Transverse colon (tissue), 4 donors: ENCODE measurements at regions not wholly inside any gene's neighbourhood (a gene's known extent, or its start where the extent isn't known, plus 50 kb on each side); places are given as distances from the start of the nearest gene placed in this dataset.

ENCODE experiments used
- DNase-seq: peaks from one replicate; pipeline ENCODE4 v3.0.0-alpha.2; 2019
- H3K27ac ChIP-seq, 4 donors: fragments of 200-600 bp; sonication (generic); 2 replicates each; pipeline ENCODE4 v1.5.1; 2016 to 2018; ENCODE audit warnings: inconsistent platforms in 4 of 4
- H3K27me3 ChIP-seq: fragments of 200-600 bp; sonication (generic); 2 replicates; pipeline ENCODE4 v1.5.1; 2017; ENCODE audit warnings: inconsistent platforms
- H3K36me3 ChIP-seq, 4 donors: fragments of 200-600 bp; sonication (generic); 2 replicates each; pipeline ENCODE4 v1.5.1; 2017 to 2019; ENCODE audit warnings: inconsistent platforms in 4 of 4
- H3K4me1 ChIP-seq, 4 donors: fragments of 200-600 bp; sonication (generic); 2 replicates each; pipeline ENCODE4 v1.5.1; 2017 to 2020; ENCODE audit warnings: inconsistent platforms in 4 of 4
- H3K4me3 ChIP-seq, 4 donors: fragments of 200-600 bp; sonication (generic); 1 replicate in 1 of 4; 2 replicates in 3 of 4; pipeline versions ENCODE4 v1.5.1 to v1.6.1; 2017 to 2019; ENCODE audit warnings: inconsistent platforms in 4 of 4
- H3K9me3 ChIP-seq, 2 donors: fragments of 200-600 bp; sonication (generic); 2 replicates each; pipeline ENCODE4 v1.5.1; 2017 to 2019; ENCODE audit warnings: inconsistent platforms in 2 of 2
- EP300 ChIP-seq: sonication (generic); formaldehyde crosslinking; IDR thresholded peaks from one replicate; pipeline ENCODE4 v1.6.1; 2017; ENCODE audit warnings: antibody characterized with exemption, low read depth
- POLR2A ChIP-seq: fragments of 450-650 bp; IDR thresholded peaks from one replicate; pipeline ENCODE4 v1.6.1; 2016; ENCODE audit warnings: antibody characterized with exemption, mild to moderate bottlenecking, moderate library complexity
- POLR2AphosphoS5 ChIP-seq, 3 donors: sonication (generic); formaldehyde crosslinking; IDR thresholded peaks; one replicate each; pipeline ENCODE4 v1.6.1; 2016; ENCODE audit warnings: antibody characterized with exemption in 3 of 3
- WGBS, 2 donors: methylation state at CpG; one replicate each; pipeline ENCODE4 v1.1.5; 2018; ENCODE audit warnings: low coverage in 1 of 2; 5-methylcytosine and 5-hydroxymethylcytosine counted together
- in situ Hi-C, 4 donors: fragments of 200-750 bp; cut with MboI; loops; one replicate each; pipeline versions ENCODE4 v1.15.0 to v1.15.1; 2017; ENCODE audit warnings: low sequenced_read_pairs in 3 of 4, low pct_ligation_motif_present in 1 of 4, low pct_unique_long_range_greater_than_20kb in 1 of 4
- intact Hi-C: fragments of 100-400 bp; cut with DNase I; formaldehyde crosslinking; loops from one replicate; pipeline ENCODE4 v1.15.1; 2023; ENCODE audit warnings: low total_unique reads
- TF ChIP-seq, protein P1 (sequence below), 5 experiments: fragments of 200-600 bp in 3 of 5; fragments of 450-650 bp in 2 of 5; sonication (generic) in 3 of 5; IDR thresholded peaks; 1 replicate in 2 of 5; 2 replicates in 3 of 5; pipeline ENCODE4 v1.5.1; 2016 to 2017; ENCODE audit warnings: antibody characterized with exemption in 5 of 5, inconsistent platforms in 3 of 5, mild to moderate bottlenecking in 2 of 5, moderate library complexity in 1 of 5

GRCh38 chr12:88299567-88300101 is 157.5 kb downstream of the TMTC3 start:
- no peak for DNase-seq
- Histone ChIP-seq H3K9me3 (no peaks in the 10 kb centered on the region), H3K4me3 (no peak overlapping the region), H3K27me3 (no peaks in the 10 kb centered on the region), H3K27ac (no peak overlapping the region), H3K36me3 (no peaks in the 10 kb centered on the region), H3K4me1 (no peaks in the 10 kb centered on the region)
- TF ChIP-seq POLR2A (no peak), POLR2AphosphoS5 (IDR thresholded peaks at IDR 0.05) (no peak), EP300 (no peak)
- TF ChIP-seq, protein P1, sequence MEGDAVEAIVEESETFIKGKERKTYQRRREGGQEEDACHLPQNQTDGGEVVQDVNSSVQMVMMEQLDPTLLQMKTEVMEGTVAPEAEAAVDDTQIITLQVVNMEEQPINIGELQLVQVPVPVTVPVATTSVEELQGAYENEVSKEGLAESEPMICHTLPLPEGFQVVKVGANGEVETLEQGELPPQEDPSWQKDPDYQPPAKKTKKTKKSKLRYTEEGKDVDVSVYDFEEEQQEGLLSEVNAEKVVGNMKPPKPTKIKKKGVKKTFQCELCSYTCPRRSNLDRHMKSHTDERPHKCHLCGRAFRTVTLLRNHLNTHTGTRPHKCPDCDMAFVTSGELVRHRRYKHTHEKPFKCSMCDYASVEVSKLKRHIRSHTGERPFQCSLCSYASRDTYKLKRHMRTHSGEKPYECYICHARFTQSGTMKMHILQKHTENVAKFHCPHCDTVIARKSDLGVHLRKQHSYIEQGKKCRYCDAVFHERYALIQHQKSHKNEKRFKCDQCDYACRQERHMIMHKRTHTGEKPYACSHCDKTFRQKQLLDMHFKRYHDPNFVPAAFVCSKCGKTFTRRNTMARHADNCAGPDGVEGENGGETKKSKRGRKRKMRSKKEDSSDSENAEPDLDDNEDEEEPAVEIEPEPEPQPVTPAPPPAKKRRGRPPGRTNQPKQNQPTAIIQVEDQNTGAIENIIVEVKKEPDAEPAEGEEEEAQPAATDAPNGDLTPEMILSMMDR (IDR thresholded peaks at IDR 0.05): no peak
- intact Hi-C loops (loop anchor here (2.0 kb wide), 1 partner anchor 35 kb away; no protein-coding TSS in a partner anchor), in situ Hi-C loops (no loop called here)
- WGBS, 2 donors: 54 to 59% methylated on average over 4 of the region's 4 CpGs

DNA sequence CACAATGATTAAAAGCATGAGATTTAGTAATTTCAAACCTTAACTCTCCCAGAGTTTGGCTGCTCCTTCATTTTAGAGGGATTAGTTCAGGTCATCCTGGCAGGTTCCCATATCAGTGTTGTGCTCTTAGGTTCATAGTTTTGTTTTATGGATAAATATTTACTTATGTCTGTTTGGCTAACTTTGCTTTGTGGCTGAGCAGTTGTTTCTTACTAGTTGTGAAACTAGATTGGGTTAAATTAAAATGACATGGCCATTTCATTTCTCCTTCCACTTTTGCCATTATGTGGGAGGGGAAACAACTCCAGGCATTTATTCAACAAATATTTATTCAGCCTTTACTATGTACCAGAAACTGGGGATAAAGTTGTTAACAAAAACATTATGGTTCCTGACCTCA is 158.8 kb downstream of the TMTC3 start:
- H3K27me3 ChIP-seq: no peaks in the 10 kb centered on the region
- no peaks in the 10 kb centered on the region for H3K36me3 ChIP-seq
- intact Hi-C loops: no loop called here
- H3K4me1 ChIP-seq: peaks cover 0 to 3% (median 0%) of the 10 kb centered on the region in 4 donors
- TF ChIP-seq POLR2A (no peak), EP300 (no peak), POLR2AphosphoS5 (IDR thresholded peaks at IDR 0.05) (no peak)
- TF ChIP-seq, protein P1 (IDR thresholded peaks at IDR 0.05): no peak
- no peak overlapping the region for H3K4me3 ChIP-seq
- no peak for DNase-seq
- in situ Hi-C loops: no loop called here
- no peak overlapping the region for H3K27ac ChIP-seq
- no peaks in the 10 kb centered on the region for H3K9me3 ChIP-seq

GRCh38 chr12:88303335-88303734 is 161.2 kb downstream of the TMTC3 start:
- no peak for DNase-seq
- in situ Hi-C loops: no loop called here
- no peaks in the 10 kb centered on the region for H3K27me3 ChIP-seq
- no peak for TF ChIP-seq POLR2A
- TF ChIP-seq POLR2AphosphoS5 (IDR thresholded peaks at IDR 0.05): no peak
- TF ChIP-seq, protein P1 (IDR thresholded peaks at IDR 0.05): no peak
- no peak for TF ChIP-seq EP300
- H3K9me3 ChIP-seq: no peaks in the 10 kb centered on the region
- 71 to 89% methylated on average over 1 of the region's 1 CpG for WGBS, 2 donors
- no peak overlapping the region for H3K4me3 ChIP-seq
- H3K27ac ChIP-seq: no peak overlapping the region
- H3K4me1 ChIP-seq: peaks cover 0 to 3% (median 1%) of the 10 kb centered on the region in 4 donors
- H3K36me3 ChIP-seq: no peaks in the 10 kb centered on the region
- intact Hi-C loops: no loop called here

GRCh38 chr12:88305254-88305890 is 163.3 kb downstream of the TMTC3 start:
- no peaks in the 10 kb centered on the region for H3K27me3 ChIP-seq
- no peaks in the 10 kb centered on the region for H3K36me3 ChIP-seq
- in situ Hi-C loops: no loop called here
- H3K4me1 ChIP-seq: peaks cover 0 to 3% (median 1%) of the 10 kb centered on the region in 4 donors
- H3K27ac ChIP-seq: no peak overlapping the region
- WGBS, 2 donors: 48 to 50% methylated on average over 5 of the region's 5 CpGs
- H3K9me3 ChIP-seq: no peaks in the 10 kb centered on the region
- TF ChIP-seq POLR2AphosphoS5 (IDR thresholded peaks at IDR 0.05): no peak
- intact Hi-C loops: no loop called here
- no peak for DNase-seq
- no peak overlapping the region for H3K4me3 ChIP-seq
